ENCODE measurements at regions not wholly inside any gene's neighbourhood (a gene's known extent, or its start where the extent isn't known, plus 50 kb on each side); places are given as distances from the start of the nearest gene placed in this dataset.

DNA sequence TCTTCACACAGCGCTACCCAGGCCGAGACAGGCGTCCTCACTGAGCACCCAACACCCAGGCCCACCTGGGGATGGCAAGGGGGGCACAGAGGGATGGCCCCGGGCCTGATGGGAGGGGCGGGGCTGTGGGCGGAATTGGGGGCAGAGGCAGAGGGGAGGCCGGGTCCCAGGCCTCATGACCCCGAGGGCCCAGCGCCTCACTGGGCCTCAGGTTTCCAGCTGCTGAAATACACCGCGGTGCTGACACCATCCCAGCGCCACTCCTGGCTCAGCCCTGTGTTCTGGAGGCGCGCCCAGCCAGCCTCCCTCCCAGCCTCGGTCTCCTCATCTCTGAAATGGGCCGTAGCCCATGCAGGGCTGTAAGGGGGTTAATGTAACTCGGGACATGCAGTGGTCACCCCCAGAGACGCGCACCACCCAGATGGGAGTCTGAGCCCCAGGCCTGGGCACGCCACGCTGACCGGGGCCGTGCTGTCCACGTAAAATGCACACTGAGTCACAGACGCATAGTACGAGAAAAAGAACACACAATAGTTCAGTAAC is 82.3 kb downstream of the UNCX start:
- H3K4me3 ChIP-seq (ENCODE audit: low read depth, low read length), result no peak overlapping the region
- no peak for TF ChIP-seq CTCF (IDR thresholded peaks at IDR 0.05; ENCODE audit: borderline replicate concordance, insufficient read depth, low read depth, low read length)

GRCh38 chr7:1316086-1316485 is 83.4 kb downstream of the UNCX start:
- no peak overlapping the region for H3K4me3 ChIP-seq (ENCODE audit: low read depth, low read length)
- TF ChIP-seq CTCF (IDR thresholded peaks at IDR 0.05; ENCODE audit: borderline replicate concordance, insufficient read depth, low read depth, low read length), result no peak

- no peak overlapping the region for H3K4me3 ChIP-seq (ENCODE audit: low read depth, low read length)
- TF ChIP-seq CTCF (IDR thresholded peaks at IDR 0.05; ENCODE audit: borderline replicate concordance, insufficient read depth, low read depth, low read length), result no peak
Measured at GRCh38 chr7:1317646-1318045, 85.0 kb downstream of the UNCX start.

DNA sequence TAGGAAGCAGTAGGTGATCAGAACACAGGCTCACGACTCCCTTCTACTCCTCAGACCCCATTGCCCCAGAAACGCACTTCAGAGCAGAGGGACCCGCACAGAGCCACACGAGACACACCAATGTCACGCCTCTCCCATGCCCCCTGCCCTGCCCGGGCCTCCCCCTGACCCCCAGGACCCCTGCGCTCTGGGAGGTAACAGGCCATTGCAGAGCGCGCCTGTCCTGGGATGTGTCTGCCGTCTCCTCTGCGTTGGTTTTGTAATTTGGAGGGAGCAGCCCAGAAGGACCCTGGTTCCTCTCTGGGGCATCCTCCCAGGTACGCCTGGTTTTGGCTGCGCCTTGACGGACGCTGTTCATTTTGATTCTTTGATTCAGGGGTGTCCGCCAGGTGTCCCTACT is 85.4 kb downstream of the UNCX start:
- H3K4me3 ChIP-seq (ENCODE audit: low read depth, low read length), result no peak overlapping the region
- TF ChIP-seq CTCF (IDR thresholded peaks at IDR 0.05; ENCODE audit: borderline replicate concordance, insufficient read depth, low read depth, low read length), result no peak

DNA sequence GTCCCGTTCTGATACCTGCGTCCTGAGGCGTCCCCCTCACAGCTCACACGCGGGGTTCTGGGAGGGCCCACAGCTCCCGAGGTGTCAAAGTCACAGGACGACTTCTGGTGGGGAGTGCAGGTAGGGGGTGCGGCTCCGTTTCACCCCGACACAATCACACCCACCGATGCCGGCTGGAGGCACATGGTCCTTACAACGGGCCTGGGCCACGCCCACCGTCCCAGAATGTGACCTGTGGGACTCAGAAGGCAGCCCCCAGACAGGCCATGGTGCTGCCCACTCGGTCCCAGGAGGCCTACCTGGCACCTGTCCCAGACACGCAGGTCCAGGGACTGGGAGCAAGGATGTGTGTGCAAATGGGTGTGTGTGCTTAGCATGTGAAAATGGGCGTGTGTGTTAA is 86.0 kb downstream of the UNCX start:
- H3K4me3 ChIP-seq (ENCODE audit: low read depth, low read length), result no peak overlapping the region
- TF ChIP-seq CTCF (IDR thresholded peaks at IDR 0.05; ENCODE audit: borderline replicate concordance, insufficient read depth, low read depth, low read length), result no peak

DNA sequence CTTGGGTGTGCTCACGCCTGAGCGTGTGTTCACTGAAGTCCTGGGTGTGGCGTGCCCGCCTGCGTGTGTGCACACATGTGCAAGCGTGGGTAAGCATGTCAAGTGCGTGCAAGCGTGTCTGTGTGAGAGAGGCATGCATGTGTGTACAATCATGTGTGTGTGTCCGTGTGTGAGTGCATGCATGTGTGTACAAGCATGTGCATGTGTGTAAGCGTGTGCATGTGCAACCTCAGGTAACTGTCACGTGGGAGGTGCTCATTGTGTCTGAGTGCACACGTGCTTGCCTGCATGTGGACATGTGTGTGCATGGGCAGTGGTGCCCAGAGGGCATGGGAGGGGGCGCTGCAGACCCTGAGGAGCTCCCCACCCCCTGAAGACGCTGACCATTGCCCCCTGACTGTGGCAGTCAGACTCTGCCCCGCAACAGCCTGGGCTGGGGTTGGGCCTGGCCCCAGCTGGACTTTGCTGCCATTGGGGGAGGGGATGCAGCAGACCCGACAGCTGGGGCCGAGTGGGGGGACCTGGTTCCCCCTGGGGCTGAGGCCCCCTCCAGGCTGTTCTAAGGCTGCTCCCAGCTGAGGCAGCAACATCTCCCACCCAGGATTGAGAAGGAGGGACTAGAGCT is 88.1 kb downstream of the UNCX start:
- no peak for TF ChIP-seq CTCF (IDR thresholded peaks at IDR 0.05; ENCODE audit: borderline replicate concordance, insufficient read depth, low read depth, low read length)

More for the DNA sequence above, 88.1 kb downstream of the UNCX start:
- no peak overlapping the region for H3K4me3 ChIP-seq (ENCODE audit: low read depth, low read length)

Measured in GM12875 (cell line).